ENCODE measurements at regions not wholly inside any gene's neighbourhood (a gene's known extent, or its start where the extent isn't known, plus 50 kb on each side); places are given as distances from the start of the nearest gene placed in this dataset.

DNA sequence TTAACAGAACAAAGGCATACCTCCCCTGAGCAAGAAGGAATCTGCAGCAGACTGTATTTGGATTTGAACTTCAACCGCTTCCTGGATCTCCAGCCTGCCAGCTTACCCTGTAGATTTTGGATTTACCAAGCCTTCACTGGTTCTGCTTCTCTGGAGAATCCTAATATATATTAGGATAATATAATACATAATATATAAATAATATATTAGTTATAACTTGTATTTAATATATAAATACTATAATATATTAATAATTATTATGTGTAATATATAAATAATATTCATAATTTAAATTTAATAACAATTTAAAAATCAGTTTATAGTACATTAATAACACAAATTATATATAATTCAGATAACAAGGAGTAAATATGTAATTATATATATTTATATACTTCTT, 121.4 kb downstream of the COX18 start:
- H3K9ac ChIP-seq (ENCODE audit: low read length) = no peak overlapping the region
- H3K18ac ChIP-seq (ENCODE audit: low read depth in 1 of 2, low read length in 2 of 2) = no peak overlapping the region
- H4K8ac ChIP-seq (ENCODE audit: low read length) = no peak overlapping the region
- H2AK5ac ChIP-seq (ENCODE audit: low read length, severe bottlenecking) = no peak overlapping the region
- no peak for DNase-seq
- no peak overlapping the region for H3K14ac ChIP-seq (ENCODE audit: low read length in 2 of 2)
- H3K4me3 ChIP-seq (ENCODE audit: insufficient read depth in 1 of 2, low read depth in 1 of 2, low read length in 2 of 2) = no peak overlapping the region
- no peaks in the 10 kb centered on the region for H3K36me3 ChIP-seq (ENCODE audit: control insufficient read depth in 1 of 2, insufficient read depth in 2 of 2, low read depth in 1 of 2, low read length in 2 of 2)
- H3K23ac ChIP-seq (ENCODE audit: low read length in 2 of 2) = no peak overlapping the region
- H2BK5ac ChIP-seq (ENCODE audit: low read depth, low read length, poor library complexity, severe bottlenecking) = no peak overlapping the region
- H3K79me1 ChIP-seq (replicated peaks; ENCODE audit: low read length, poor library complexity, severe bottlenecking) = no peaks in the 10 kb centered on the region
- H3K27me3 ChIP-seq (ENCODE audit: control insufficient read depth in 1 of 2, insufficient read depth in 1 of 2, low read length in 2 of 2) = no peaks in the 10 kb centered on the region
- H2BK12ac ChIP-seq (ENCODE audit: low read length in 2 of 2) = no peak overlapping the region
- H3K9me3 ChIP-seq (ENCODE audit: control insufficient read depth, low read length) = peaks cover 9% of the 10 kb centered on the region
- WGBS = 100% methylated on average over 1 of the region's 1 CpG
- H2BK120ac ChIP-seq (ENCODE audit: low read depth, low read length) = no peak overlapping the region
- no peak overlapping the region for H4K91ac ChIP-seq (ENCODE audit: low read length)
- H3K4ac ChIP-seq (ENCODE audit: low read depth in 1 of 2, low read length in 2 of 2) = no peak overlapping the region
- no peak overlapping the region for H3K4me2 ChIP-seq (ENCODE audit: low read length, poor library complexity, severe bottlenecking)
- no peak overlapping the region for H3K27ac ChIP-seq (ENCODE audit: low read length, poor library complexity, severe bottlenecking)
- no peaks in the 10 kb centered on the region for H3K4me1 ChIP-seq (ENCODE audit: control insufficient read depth, insufficient read depth, low read depth, low read length)
- no peak overlapping the region for H2AFZ ChIP-seq (ENCODE audit: low read depth, low read length)
- no peak overlapping the region for H2BK15ac ChIP-seq (ENCODE audit: low read depth, poor library complexity, severe bottlenecking)

DNA sequence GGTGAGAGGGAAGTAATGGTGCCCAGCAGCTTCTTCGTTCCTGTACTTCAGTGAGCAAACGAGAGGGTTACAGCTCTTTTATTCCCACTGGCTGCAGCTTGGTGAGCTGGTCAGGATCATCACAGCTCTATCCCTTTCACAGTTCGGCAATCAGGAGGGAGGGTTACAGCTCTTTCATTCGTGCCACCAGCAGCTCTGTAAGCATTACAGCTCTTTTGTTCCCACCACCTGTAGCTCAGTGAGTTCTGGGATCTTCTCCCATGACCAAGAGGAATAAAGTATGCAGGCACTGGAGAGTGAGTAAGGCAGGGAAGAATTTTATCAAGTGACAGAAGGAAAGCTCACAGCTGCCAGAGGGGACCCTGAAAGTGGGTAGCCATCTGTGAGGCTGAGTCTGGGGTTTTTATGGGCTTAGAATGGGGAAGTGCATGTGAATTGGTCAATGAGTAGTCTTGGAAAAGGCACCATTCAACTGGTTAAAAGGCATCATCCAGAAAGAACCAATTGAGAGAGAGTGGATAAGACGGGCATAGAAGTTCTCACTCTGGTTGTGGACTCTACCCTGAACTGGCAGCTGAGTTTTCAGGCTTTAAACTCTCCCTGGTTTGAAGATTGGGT, 123.7 kb downstream of the COX18 start:
- Histone ChIP-seq H3K9ac (ENCODE audit: low read length) (no peak overlapping the region), H3K4me2 (ENCODE audit: low read length, poor library complexity, severe bottlenecking) (no peak overlapping the region), H3K23ac (ENCODE audit: low read length in 2 of 2) (no peak overlapping the region)

DNA sequence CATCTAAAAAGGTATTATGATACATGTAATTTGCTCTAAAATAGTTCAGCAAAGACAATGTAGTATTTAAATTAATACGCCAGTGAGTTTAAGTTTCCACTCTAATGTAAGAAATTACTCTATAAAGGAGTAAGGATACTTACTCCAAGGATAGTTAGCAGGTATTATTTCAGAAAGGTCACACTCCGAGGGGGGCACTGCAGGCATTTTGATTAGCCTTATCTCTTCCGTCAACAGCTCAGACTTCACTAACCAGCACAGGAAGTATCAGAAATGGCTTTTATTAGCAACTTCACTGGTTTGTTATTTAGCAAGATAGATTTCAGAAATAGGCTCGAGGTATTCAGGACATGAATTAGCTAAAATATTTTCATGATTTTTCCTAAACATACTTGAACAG, 127.0 kb downstream of the COX18 start:
- no peak overlapping the region for H2BK5ac ChIP-seq (ENCODE audit: low read depth, low read length, poor library complexity, severe bottlenecking)
- H3K23ac ChIP-seq (ENCODE audit: low read length in 2 of 2) = no peak overlapping the region
- no peak overlapping the region for H3K4me3 ChIP-seq (ENCODE audit: insufficient read depth in 1 of 2, low read depth in 1 of 2, low read length in 2 of 2)
- no peak overlapping the region for H2AK5ac ChIP-seq (ENCODE audit: low read length, severe bottlenecking)
- H2BK120ac ChIP-seq (ENCODE audit: low read depth, low read length) = no peak overlapping the region
- no peaks in the 10 kb centered on the region for H3K79me1 ChIP-seq (replicated peaks; ENCODE audit: low read length, poor library complexity, severe bottlenecking)
- no peak overlapping the region for H3K9ac ChIP-seq (ENCODE audit: low read length)
- H3K18ac ChIP-seq (ENCODE audit: low read depth in 1 of 2, low read length in 2 of 2) = no peak overlapping the region
- no peak overlapping the region for H2AFZ ChIP-seq (ENCODE audit: low read depth, low read length)
- no peaks in the 10 kb centered on the region for H3K4me1 ChIP-seq (ENCODE audit: control insufficient read depth, insufficient read depth, low read depth, low read length)
- H3K36me3 ChIP-seq (ENCODE audit: control insufficient read depth in 1 of 2, insufficient read depth in 2 of 2, low read depth in 1 of 2, low read length in 2 of 2) = no peaks in the 10 kb centered on the region
- DNase-seq = no peak
- no peak overlapping the region for H3K4me2 ChIP-seq (ENCODE audit: low read length, poor library complexity, severe bottlenecking)
- H3K4ac ChIP-seq (ENCODE audit: low read depth in 1 of 2, low read length in 2 of 2) = no peak overlapping the region
- no peak overlapping the region for H2BK15ac ChIP-seq (ENCODE audit: low read depth, poor library complexity, severe bottlenecking)
- no peak overlapping the region for H3K27ac ChIP-seq (ENCODE audit: low read length, poor library complexity, severe bottlenecking)
- H4K91ac ChIP-seq (ENCODE audit: low read length) = no peak overlapping the region
- H2BK12ac ChIP-seq (ENCODE audit: low read length in 2 of 2) = no peak overlapping the region
- H3K14ac ChIP-seq (ENCODE audit: low read length in 2 of 2) = no peak overlapping the region
- H3K27me3 ChIP-seq (ENCODE audit: control insufficient read depth in 1 of 2, insufficient read depth in 1 of 2, low read length in 2 of 2) = no peaks in the 10 kb centered on the region
- WGBS = 70% methylated on average over 3 of the region's 4 CpGs
- peaks cover 9% of the 10 kb centered on the region for H3K9me3 ChIP-seq (ENCODE audit: control insufficient read depth, low read length)
- H4K8ac ChIP-seq (ENCODE audit: low read length) = no peak overlapping the region

More for the DNA sequence above, 123.7 kb downstream of the COX18 start:
- no peaks in the 10 kb centered on the region for H3K4me1 ChIP-seq (ENCODE audit: control insufficient read depth, insufficient read depth, low read depth, low read length)
- H4K8ac ChIP-seq (ENCODE audit: low read length) = no peak overlapping the region
- H2BK12ac ChIP-seq (ENCODE audit: low read length in 2 of 2) = no peak overlapping the region
- H4K91ac ChIP-seq (ENCODE audit: low read length) = no peak overlapping the region
- WGBS = 78% methylated on average over 5 of the region's 5 CpGs
- peaks cover 9% of the 10 kb centered on the region for H3K9me3 ChIP-seq (ENCODE audit: control insufficient read depth, low read length)
- no peak for DNase-seq
- no peak overlapping the region for H2AFZ ChIP-seq (ENCODE audit: low read depth, low read length)
- no peak overlapping the region for H3K27ac ChIP-seq (ENCODE audit: low read length, poor library complexity, severe bottlenecking)
- no peak overlapping the region for H2BK120ac ChIP-seq (ENCODE audit: low read depth, low read length)
- no peak overlapping the region for H2BK5ac ChIP-seq (ENCODE audit: low read depth, low read length, poor library complexity, severe bottlenecking)
- no peak overlapping the region for H3K18ac ChIP-seq (ENCODE audit: low read depth in 1 of 2, low read length in 2 of 2)
- no peaks in the 10 kb centered on the region for H3K27me3 ChIP-seq (ENCODE audit: control insufficient read depth in 1 of 2, insufficient read depth in 1 of 2, low read length in 2 of 2)
- no peak overlapping the region for H3K14ac ChIP-seq (ENCODE audit: low read length in 2 of 2)
- no peaks in the 10 kb centered on the region for H3K36me3 ChIP-seq (ENCODE audit: control insufficient read depth in 1 of 2, insufficient read depth in 2 of 2, low read depth in 1 of 2, low read length in 2 of 2)
- H2AK5ac ChIP-seq (ENCODE audit: low read length, severe bottlenecking) = no peak overlapping the region
- H3K4ac ChIP-seq (ENCODE audit: low read depth in 1 of 2, low read length in 2 of 2) = no peak overlapping the region
- H3K79me1 ChIP-seq (replicated peaks; ENCODE audit: low read length, poor library complexity, severe bottlenecking) = no peaks in the 10 kb centered on the region
- H2BK15ac ChIP-seq (ENCODE audit: low read depth, poor library complexity, severe bottlenecking) = no peak overlapping the region
- no peak overlapping the region for H3K4me3 ChIP-seq (ENCODE audit: insufficient read depth in 1 of 2, low read depth in 1 of 2, low read length in 2 of 2)

DNA sequence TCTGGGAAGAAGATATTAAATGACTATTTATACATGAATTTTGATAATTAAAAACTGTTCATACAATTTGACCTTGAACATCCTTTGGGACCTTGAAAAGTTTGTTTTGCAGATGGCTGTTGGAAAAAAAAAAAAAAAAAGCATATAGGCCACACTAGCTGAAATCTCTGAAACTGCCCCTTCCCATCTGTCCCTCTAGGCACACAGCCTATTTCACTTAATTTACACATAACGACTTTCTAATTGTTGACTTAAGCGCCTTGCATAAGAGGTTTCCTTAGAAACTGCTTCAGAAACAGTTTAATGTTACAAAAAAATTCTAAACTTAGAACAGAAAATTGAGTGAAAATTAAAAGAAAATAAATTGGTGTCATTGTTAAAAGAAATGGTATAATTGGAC, 131.0 kb downstream of the COX18 start:
- Histone ChIP-seq H3K4me1 (ENCODE audit: control insufficient read depth, insufficient read depth, low read depth, low read length) (no peaks in the 10 kb centered on the region), H3K27me3 (ENCODE audit: control insufficient read depth in 1 of 2, insufficient read depth in 1 of 2, low read length in 2 of 2) (no peaks in the 10 kb centered on the region), H2AFZ (ENCODE audit: low read depth, low read length) (no peak overlapping the region), H3K9ac (ENCODE audit: low read length) (no peak overlapping the region), H2AK5ac (ENCODE audit: low read length, severe bottlenecking) (no peak overlapping the region), H3K36me3 (ENCODE audit: control insufficient read depth in 1 of 2, insufficient read depth in 2 of 2, low read depth in 1 of 2, low read length in 2 of 2) (no peaks in the 10 kb centered on the region), H3K4me2 (ENCODE audit: low read length, poor library complexity, severe bottlenecking) (no peak overlapping the region), H2BK15ac (ENCODE audit: low read depth, poor library complexity, severe bottlenecking) (no peak overlapping the region), H2BK12ac (ENCODE audit: low read length in 2 of 2) (no peak overlapping the region), H3K4me3 (ENCODE audit: insufficient read depth in 1 of 2, low read depth in 1 of 2, low read length in 2 of 2) (no peak overlapping the region), H2BK5ac (ENCODE audit: low read depth, low read length, poor library complexity, severe bottlenecking) (no peak overlapping the region), H3K27ac (ENCODE audit: low read length, poor library complexity, severe bottlenecking) (no peak overlapping the region), H3K18ac (ENCODE audit: low read depth in 1 of 2, low read length in 2 of 2) (no peak overlapping the region), H2BK120ac (ENCODE audit: low read depth, low read length) (no peak overlapping the region), H4K91ac (ENCODE audit: low read length) (no peak overlapping the region), H3K9me3 (ENCODE audit: control insufficient read depth, low read length) (no peaks in the 10 kb centered on the region), H3K23ac (ENCODE audit: low read length in 2 of 2) (no peak overlapping the region), H4K8ac (ENCODE audit: low read length) (no peak overlapping the region), H3K4ac (ENCODE audit: low read depth in 1 of 2, low read length in 2 of 2) (no peak overlapping the region), H3K14ac (ENCODE audit: low read length in 2 of 2) (no peak overlapping the region), H3K79me1 (replicated peaks; ENCODE audit: low read length, poor library complexity, severe bottlenecking) (no peaks in the 10 kb centered on the region)
- DNase-seq = no peak
- 90% methylated on average over 1 of the region's 2 CpGs for WGBS

All from mesenchymal stem cell (in vitro differentiated cells and primary cell).